HG03060 (cell line): ENCODE measurements at regions not wholly inside any gene's neighbourhood (a gene's known extent, or its start where the extent isn't known, plus 50 kb on each side); places are given as distances from the start of the nearest gene placed in this dataset.

ENCODE experiments used
- ATAC-seq: cut with Tn5 transposase; IDR thresholded peaks from one replicate; pipeline ENCODE4 v1.9.1; 2021; ENCODE audit warnings: low read depth, moderate number of reproducible peaks; ENCODE audit not compliant: unreplicated experiment

DNA sequence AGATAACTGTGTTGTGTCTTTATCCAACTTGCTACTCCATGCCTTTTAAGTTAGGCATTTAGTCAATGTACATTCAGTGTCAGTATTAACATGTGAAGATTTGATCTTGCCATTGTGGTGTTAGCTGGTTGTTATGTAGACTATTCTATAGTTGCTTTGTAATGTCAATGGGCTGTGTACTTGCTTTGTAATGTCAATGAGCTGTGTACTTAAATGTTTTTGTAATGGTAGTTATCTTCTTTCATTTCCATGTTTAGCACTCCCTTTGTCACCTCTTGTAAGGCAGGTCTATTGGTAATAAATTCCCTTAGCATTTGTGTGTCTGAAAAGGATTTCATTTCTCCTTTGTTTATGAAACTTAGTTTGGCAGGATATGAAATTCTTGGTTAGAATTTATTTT, 53.4 kb downstream of the MC4R start:
- ATAC-seq: no peak

DNA sequence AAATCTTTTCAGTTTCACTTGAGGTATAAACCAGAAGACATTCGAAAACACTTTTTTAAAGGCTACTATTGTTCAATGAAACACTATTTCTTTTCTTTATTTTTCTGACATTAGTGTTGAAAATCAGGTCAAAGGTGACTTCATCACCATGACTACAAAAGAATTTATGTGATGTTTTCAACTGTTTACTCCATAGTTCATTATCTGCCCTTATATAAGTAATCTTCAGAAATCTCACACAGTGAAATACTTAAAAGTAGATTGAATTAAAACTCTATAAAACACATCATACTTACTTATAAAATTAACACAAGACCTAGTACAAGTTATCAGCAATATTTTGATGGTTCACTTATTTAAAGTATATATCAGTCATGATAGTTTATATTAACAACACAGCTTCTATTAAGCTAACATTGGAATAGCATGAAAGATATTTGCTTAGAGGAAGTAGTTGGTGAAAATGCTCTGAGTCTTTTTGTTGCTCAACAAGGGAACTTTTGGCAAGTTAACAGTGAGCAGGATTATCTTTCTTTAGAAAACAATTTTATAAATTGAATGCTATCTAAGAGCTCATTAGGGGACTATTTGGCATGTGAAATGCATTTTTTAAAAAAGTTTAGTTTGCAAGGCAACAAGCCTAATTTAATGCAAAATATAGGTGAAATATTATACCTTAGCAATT, 60.8 kb downstream of the MC4R start:
- no peak for ATAC-seq

- no peak for ATAC-seq
Observed at GRCh38 chr18:60295674-60296073, 76.9 kb downstream of the MC4R start.

DNA sequence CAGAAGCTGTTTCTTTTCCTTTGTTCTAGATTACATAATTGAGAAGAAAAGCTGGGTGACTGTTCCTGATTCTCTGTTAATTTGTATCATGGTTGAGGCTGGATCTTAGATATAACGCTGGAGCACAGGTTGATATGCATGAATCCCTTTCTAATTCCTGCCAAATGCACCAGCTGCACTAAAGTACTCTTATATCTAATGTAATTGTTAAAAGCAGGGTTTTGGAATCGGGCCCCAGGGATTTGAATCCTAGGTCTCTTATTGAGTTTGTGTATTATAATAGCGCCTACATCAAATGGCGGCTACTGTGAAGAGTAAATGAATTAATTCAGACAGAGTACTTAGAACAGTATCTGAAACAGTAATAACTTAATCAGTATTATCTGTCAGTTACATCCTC, 80.4 kb downstream of the MC4R start:
- no peak for ATAC-seq

GRCh38 chr18:60279391-60279790, 93.2 kb downstream of the MC4R start:
- ATAC-seq: no peak

DNA sequence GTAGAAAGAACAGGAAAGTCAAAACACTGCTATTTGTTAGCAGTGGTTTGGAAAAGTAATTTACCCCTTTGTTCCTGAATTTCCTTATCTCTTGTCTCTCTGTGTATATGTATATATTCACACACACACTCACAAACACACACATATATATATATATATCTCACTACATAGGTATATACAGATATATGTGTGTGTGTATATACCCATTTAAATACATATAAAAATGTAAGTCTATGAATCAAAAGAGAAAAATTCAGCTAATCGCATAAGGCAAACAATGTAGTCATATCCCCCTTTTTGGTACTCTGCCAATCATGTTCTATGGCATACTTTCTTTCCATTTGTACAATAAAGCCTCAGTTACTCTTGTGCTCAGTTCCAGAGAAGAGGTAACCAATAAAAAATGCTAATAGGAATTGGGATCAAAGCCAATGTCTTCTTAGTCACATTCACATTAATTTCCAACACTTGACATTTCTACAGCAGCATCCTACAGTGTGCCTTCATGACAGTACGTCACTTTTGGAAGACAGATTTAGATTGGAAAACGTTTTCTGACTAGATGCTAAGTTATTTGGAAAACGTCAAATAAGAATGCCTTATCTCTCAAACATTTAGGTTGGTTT, 94.6 kb downstream of the MC4R start:
- ATAC-seq: no peak

- ATAC-seq: no peak
Observed at GRCh38 chr18:60267391-60268058, 105.0 kb downstream of the MC4R start.

- no peak for ATAC-seq
Observed at GRCh38 chr18:60266558-60266957, 106.0 kb downstream of the MC4R start.

GRCh38 chr18:60259052-60259681, 113.4 kb downstream of the MC4R start:
- peak; percentile 82 for ATAC-seq

- no peak for ATAC-seq
Observed at GRCh38 chr18:60249388-60249787, 123.2 kb downstream of the MC4R start.

DNA sequence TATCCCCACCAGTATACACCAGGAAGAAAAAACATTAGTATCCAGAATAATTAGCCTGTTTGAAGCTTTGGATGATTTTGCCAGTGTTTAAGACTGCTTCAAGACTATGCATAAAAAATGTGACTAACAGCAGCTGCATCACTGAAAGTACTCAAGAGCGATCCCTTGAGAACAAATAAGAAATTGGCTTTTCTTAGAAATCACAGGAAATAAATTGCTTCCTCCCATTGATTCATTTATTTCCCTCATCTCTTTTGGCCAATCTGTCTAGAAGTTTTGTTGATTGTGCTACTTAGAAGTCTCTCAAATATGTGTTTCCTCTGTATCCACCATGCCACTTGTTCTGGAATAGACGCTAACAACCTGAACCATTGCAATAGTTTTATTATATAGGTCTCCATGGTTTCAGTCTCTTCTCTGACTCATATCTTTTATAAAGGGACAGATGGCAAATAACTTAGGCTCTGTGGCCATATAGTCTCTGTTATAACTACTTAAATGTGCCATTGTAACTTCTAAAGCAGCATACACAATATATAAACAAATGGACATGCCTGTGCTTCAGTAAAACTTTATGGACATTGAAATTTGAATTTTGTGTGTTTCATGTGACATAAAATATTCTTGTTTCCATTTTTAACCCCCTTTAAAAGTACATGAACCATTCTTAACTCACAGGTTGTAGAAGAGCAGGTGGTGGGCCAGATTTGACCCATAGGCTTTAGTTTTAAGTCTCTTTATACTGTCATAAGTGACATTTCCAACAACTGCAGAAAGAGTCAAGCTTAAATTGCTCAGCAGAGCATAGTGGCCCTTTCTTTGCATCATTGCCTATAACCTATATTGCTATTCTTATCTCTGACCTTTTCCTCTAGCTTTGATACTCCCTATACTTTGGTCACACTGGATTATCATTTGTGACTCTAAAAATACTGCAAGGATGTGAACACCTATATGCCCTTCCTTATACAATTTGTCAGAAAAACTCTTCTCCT, 123.9 kb downstream of the MC4R start:
- ATAC-seq: no peak

DNA sequence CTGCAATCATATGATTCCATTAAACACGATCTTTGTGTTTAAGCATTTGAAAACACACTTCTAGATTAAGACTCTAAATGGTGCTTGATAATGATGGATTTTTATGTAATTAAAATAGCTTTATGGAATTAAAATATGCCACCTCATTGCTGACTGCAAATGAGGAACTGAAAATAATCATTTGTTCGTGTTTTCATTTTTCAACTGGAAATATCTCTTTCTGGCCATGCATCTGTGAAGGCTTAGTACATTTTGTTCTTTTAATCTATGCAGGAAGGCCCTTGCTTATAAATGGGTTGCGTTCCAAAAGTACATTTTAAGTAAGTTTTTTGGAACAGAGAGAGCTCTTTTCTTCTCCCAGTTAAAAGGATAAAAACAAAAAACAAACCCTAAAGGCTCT, 125.5 kb downstream of the MC4R start:
- peak; percentile 70 for ATAC-seq

DNA sequence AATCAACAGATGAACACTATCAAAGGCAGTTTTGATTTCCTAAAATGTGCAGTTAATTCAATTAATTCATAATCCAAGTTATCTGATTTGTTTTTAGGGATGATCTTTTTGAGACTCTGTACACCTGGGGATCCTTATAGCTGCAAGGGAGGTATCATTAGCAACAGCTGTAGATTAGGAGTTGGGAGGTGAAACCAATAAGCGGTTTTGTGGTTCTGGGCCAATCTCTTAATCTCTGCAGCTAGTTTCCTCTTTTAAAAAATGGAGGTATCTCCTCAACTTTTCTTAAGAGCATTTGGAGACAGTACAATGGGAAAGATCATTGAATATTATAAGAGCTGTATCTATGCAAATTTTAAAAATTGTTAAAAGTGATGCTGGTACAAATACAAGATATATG, 126.0 kb downstream of the MC4R start:
- peak; percentile 64 for ATAC-seq

- ATAC-seq: no peak
Observed at GRCh38 chr18:60245096-60245495, 127.5 kb downstream of the MC4R start.

- peak; percentile 93 for ATAC-seq
Observed at GRCh38 chr18:60239024-60239710, 133.4 kb downstream of the MC4R start.

DNA sequence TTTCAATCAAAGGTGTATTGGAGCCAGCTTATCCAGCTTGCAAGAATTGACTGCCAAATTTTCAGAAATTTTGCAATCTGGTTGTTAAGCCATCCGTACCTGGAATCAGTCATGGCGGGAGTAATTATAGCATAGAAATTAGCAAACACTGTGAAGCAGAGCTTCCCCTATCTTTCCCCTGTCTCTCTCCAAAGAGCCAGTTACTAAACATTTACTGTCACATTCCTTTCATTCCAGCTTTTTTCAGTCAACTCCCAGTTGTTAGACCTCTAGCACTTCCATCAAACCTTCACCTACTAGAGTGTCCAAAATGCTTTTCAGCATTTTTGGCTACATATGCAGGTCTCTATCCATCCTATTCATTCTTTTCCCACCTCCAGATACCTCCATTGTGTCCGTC, 137.4 kb downstream of the MC4R start:
- ATAC-seq: no peak

DNA sequence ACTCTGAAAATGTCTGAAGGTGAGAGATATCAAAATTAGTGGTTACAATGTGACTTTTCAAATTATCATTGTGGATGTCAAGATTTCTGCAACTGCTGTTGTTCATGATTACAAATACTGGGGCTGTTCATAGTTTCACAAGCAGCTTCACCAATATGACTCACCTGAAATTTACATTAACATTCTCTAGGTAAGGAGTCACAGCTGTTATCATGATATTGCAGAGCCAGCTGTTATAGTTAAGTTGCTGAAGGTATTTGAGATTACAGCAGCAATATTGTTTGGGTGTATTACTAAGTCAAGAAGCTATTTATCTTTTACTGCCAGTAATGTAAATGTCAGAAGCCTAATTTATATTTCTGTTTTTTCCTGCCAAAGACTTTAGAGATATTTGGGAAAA, 140.0 kb downstream of the MC4R start:
- ATAC-seq: no peak

DNA sequence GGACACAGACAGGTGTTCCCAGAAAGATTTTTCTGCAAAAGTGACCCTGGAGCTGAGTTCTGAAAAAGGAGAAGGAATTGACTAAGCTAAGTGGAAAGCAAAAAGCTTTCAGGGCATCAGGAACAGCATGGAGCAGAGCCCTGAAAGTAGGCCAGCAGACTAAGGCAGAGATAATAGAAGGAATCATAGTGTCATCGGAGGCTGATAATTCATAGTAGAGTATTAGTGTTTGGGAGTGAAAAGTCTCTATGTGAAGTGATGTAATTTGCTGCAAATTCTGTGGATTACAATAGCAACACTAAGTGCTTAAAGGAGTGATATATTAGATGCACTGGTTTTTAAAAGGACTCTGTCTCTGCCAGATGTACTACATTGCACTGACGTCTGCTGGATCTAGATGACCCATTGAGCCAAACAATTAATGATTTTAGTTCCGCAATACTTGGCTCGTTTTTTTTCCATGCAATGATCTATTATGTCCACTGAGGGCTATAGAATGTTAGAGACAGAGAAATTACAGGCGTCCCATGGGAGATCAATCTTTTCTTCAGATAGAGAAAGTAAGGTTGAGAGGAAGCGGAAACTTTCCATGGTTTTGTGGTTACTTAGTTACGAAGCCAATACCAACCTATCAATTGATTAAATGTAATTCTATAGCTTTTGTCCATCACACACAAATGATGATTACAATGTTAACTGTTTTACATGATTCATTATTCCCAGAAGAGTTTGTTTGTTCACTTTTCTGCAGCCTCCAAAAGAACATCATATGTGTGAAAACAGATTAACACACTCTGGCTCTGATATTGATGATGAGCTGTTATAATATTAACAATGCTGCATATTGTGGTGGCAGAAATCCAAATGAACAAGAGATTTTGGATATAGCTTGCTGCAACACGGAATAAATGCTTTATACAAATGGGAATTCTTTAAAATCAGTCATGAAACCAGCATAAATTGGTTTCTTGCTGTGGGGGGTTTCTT, 143.7 kb downstream of the MC4R start:
- no peak for ATAC-seq

DNA sequence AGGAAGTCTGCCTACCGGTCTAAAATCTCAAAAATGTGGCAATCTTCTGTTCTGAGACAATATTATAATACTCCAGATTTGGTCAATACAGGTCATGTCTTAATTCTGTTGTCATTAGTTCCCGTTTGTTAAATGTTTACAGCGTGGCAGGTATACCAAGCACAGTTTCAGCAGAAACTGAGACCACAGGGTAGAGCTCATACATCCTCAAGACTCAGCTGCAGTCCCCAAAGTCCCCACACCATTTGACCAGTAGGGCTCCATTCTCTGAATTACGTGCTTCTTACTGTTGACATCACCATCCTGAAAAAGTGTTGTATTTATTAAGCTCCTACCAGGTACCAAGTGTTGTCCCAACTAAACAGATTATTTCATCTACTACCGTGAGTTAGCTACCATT, 157.1 kb downstream of the MC4R start:
- ATAC-seq: no peak
